ENCODE measurements at regions not wholly inside any gene's neighbourhood (a gene's known extent, or its start where the extent isn't known, plus 50 kb on each side); places are given as distances from the start of the nearest gene placed in this dataset.
"Not testable (repeated sequence)": the region's sequence is repeated elsewhere in the genome, so short reads cannot be mapped to it uniquely, and the experiment has no call there.

- intact Hi-C loops (cut with DNase I) = no loop called here
Measured at GRCh38 chr1:114032271-114033215, 53.3 kb downstream of the OLFML3 start.

GRCh38 chr1:114033216-114033706 is 54.0 kb downstream of the OLFML3 start:
- DNase-seq = no peak
- peak; percentile 36 for ATAC-seq (ENCODE audit: poor library complexity)
- intact Hi-C loops (cut with DNase I) = no loop called here

More at GRCh38 chr1:114032271-114033215, 53.3 kb downstream of the OLFML3 start:
- DNase-seq (no peak), ATAC-seq (ENCODE audit: poor library complexity) (no peak)

DNA sequence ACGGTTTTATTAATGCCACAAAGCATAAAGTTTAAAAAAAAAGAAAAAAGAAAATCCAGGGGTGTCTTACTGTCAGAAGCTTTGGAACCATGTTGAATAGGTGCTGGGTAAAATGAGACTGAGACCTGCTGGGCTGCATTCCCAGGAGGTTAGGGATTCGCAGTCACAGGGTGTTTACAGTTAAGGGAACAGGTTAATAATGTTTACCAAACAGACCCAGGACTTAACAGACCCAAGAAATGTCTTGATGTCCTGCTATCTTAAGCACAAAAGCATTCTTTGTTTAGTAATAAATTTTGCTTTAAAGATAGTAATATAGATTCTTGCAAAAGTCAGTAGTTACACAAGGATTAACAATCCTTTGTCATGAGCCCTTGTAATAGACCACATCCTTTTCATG is 54.7 kb downstream of the OLFML3 start:
- DNase-seq (no peak), ATAC-seq (ENCODE audit: poor library complexity) (no peak)
- intact Hi-C loops (cut with DNase I) = no loop called here

- DNase-seq (no peak), ATAC-seq (ENCODE audit: poor library complexity) (no peak)
- intact Hi-C loops (cut with DNase I) = no loop called here
Measured at GRCh38 chr1:114034567-114035303, 55.5 kb downstream of the OLFML3 start.

- DNase-seq = no peak
- ATAC-seq (ENCODE audit: poor library complexity) = no peak
- intact Hi-C loops (cut with DNase I) = no loop called here
Measured at GRCh38 chr1:114035304-114035700, 56.0 kb downstream of the OLFML3 start.

GRCh38 chr1:114036841-114037630 is 57.8 kb downstream of the OLFML3 start:
- intact Hi-C loops (cut with DNase I); DNase-seq; ATAC-seq (ENCODE audit: poor library complexity): not testable (repeated sequence)

DNA sequence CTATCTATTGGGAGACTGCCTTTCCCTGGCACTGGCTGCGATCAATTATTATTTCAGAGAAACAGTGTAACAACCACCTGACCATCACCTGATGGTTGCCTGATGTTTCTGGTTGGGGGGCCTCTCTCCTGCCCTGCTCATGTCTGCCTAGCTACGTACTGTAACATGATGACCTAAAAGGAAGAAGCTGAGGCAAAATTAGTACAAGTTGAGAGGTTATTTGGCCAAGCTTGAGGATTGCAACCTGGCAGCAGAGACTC is 58.3 kb downstream of the OLFML3 start:
- no peak for DNase-seq
- intact Hi-C loops (cut with DNase I) = no loop called here
- ATAC-seq (ENCODE audit: poor library complexity) = no peak

DNA sequence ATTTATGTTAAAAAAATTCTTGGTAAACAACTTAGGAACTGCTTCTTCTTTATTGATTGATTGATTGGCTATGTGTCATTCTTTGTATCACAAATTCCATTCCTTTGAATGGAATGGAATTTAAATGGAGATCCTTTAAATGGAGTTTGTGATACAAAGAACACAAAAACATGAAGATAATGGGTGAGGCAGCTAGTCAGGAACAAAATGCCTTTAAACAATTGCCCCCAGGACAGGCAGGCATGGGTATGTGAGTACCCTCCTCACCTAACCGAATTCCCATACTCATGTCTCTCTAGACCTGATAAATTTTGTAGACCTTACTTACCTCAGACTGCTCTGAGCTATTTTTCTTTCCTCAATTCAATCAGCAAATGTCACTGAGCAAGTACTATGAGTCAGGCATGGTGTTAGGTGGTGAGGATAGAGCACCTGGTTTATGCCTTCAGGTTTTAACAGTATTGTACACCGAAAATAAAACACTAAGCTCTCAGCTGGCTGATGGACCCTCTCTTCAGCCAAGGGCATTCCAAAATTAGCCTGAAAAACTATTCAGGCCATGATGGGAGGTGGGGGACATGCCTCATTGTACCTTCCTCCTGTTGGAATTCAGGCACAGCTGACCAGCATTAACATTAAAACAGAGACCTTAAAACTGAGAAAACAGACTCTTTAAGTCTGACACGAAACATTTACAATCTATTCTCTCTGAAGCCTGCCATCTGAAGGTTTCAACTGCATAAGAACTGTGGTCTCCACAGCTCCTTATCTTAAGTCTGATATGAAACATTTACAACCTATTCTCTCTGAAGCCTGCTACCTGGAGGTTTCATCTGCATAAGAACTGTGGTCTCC is 58.9 kb downstream of the OLFML3 start:
- intact Hi-C loops (cut with DNase I) = no loop called here
- DNase-seq (no peak), ATAC-seq (ENCODE audit: poor library complexity) (no peak)
